GM13976 (cell line): ENCODE measurements at regions not wholly inside any gene's neighbourhood (a gene's known extent, or its start where the extent isn't known, plus 50 kb on each side); places are given as distances from the start of the nearest gene placed in this dataset.

Experiments used
- DNase-seq: peaks from one replicate; pipeline ENCODE4 v3.0.0; 2012; ENCODE audit warnings: low spot score
- CTCF ChIP-seq: IDR thresholded peaks from 2 replicates; pipeline ENCODE4 v1.5.1; 2012; ENCODE audit warnings: borderline replicate concordance, mild to moderate bottlenecking; ENCODE audit not compliant: insufficient read depth; ENCODE audit errors: extremely low read depth, missing control alignments, control extremely low read depth
- in situ Hi-C: fragments of 300-500 bp; cut with MboI; formaldehyde crosslinking; loops from one replicate; pipeline ENCODE4 v1.12.0; 2022; ENCODE audit warnings: low sequenced_read_pairs, mixed read lengths, inconsistent platforms; ENCODE audit not compliant: unreplicated experiment

- DNase-seq: no peak
- in situ Hi-C loops: no loop called here
- no peak for TF ChIP-seq CTCF
Observed at GRCh38 chr1:71270394-71270915, 189.6 kb upstream of the ZRANB2 start.

GRCh38 chr1:71269818-71270217 lies 189.0 kb upstream of the ZRANB2 start:
- in situ Hi-C loops: no loop called here
- no peak for TF ChIP-seq CTCF
- DNase-seq: no peak

GRCh38 chr1:71269179-71269578 lies 188.3 kb upstream of the ZRANB2 start:
- no peak for TF ChIP-seq CTCF
- in situ Hi-C loops: no loop called here
- DNase-seq: no peak

- no peak for TF ChIP-seq CTCF
- no peak for DNase-seq
- in situ Hi-C loops: no loop called here
Observed at GRCh38 chr1:71267220-71267619, 186.4 kb upstream of the ZRANB2 start.

GRCh38 chr1:71264039-71264438 lies 183.2 kb upstream of the ZRANB2 start:
- no peak for TF ChIP-seq CTCF
- DNase-seq: no peak
- in situ Hi-C loops: no loop called here

- no peak for TF ChIP-seq CTCF
- in situ Hi-C loops: no loop called here
- DNase-seq: no peak
Observed at GRCh38 chr1:71262970-71263369, 182.1 kb upstream of the ZRANB2 start.

GRCh38 chr1:71252900-71253299 lies 172.1 kb upstream of the ZRANB2 start:
- in situ Hi-C loops: no loop called here
- DNase-seq: no peak
- no peak for TF ChIP-seq CTCF
